ENCODE measurements at regions not wholly inside any gene's neighbourhood (a gene's known extent, or its start where the extent isn't known, plus 50 kb on each side); places are given as distances from the start of the nearest gene placed in this dataset.
"Not testable (repeated sequence)": the region's sequence is repeated elsewhere in the genome, so short reads cannot be mapped to it uniquely, and the experiment has no call there.

GRCh38 chr20:41716436-41716835 lies 98.3 kb upstream of the CHD6 start:
- no peak for DNase-seq

DNA sequence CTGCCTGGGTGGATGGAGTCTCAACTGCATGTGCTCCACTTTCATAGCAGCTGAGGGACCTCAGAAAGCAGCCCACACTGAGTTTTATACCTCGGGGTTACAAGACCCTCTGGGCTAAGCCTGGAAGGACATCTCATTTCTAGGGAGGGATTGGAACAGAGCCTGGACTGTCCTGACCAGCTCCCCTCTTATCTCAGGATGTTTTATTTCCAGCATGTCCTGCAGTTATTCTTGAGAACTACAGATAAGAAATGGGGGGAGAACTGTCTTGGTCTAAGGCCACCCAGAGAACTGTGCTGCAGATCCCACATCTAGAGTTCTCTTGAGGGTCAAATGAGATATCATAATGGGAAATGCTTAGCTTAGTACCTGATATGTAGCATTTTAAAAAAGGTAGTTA lies 97.3 kb upstream of the CHD6 start:
- no peak for DNase-seq

DNA sequence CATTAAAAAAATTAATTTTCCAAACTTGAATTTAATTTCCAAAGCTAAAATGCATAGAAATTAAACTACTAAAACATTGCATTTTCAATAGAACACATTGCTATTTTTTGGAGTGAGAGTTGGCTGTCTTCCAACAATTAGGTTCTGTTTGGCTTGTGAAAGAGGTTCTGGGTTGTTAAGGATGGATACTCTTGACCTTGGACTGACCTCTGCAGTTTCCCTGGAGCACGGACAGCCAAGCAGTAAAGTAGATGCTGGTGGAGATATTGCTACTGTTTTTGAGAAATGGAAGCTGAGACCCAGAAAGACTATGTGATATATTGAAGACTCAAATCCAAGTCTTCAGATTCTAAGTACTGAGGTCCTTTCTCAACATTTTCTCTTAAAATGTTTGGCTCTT lies 95.9 kb upstream of the CHD6 start:
- DNase-seq: no peak

DNA sequence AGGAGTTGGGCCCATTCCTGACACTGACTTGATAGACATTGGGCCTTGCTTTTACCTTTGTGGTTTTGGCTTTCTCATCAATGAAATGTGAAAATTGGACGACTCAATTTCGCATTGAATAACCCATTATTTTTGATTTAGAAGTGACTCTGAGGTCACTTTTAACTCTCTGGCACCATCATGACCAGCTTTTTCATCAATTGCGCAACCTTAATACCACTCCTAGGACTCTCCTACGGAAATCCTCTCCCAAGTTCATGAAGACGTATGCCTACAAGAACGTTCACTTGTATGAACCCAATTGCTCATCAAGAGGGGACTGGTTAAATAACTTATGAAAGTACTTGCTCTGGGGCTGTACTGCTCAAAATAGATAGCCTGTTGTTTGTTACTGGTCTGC lies 86.7 kb upstream of the CHD6 start:
- DNase-seq: no peak

- DNase-seq: no peak
Measured at GRCh38 chr20:41702647-41703046, 84.5 kb upstream of the CHD6 start.

- DNase-seq: no peak
Measured at GRCh38 chr20:41701588-41702348, 83.6 kb upstream of the CHD6 start.

DNA sequence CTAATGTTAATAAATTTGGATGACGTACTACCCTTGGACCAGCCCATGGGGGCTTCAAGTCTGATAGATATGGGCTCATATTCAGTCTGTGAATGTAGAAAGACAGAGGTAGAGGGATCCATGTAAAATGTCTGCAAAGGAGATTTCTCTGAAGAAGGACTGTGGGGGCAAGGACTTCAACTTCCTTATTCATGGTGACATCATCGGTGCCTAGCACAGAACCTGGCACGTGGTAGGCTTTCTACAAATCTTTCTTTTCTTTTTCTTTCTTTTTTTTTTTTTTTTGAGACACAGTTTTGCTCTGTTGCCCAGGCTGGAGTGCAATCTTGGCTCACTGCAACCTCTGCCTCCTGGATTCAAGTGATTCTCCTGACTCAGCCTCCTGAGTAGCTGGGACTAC lies 81.5 kb upstream of the CHD6 start:
- DNase-seq: not testable (repeated sequence)

- no peak for DNase-seq
Measured at GRCh38 chr20:41697861-41698559, 79.8 kb upstream of the CHD6 start.

- DNase-seq: no peak
Measured at GRCh38 chr20:41696428-41696827, 78.3 kb upstream of the CHD6 start.

- DNase-seq: no peak
Measured at GRCh38 chr20:41694796-41695195, 76.6 kb upstream of the CHD6 start.

DNA sequence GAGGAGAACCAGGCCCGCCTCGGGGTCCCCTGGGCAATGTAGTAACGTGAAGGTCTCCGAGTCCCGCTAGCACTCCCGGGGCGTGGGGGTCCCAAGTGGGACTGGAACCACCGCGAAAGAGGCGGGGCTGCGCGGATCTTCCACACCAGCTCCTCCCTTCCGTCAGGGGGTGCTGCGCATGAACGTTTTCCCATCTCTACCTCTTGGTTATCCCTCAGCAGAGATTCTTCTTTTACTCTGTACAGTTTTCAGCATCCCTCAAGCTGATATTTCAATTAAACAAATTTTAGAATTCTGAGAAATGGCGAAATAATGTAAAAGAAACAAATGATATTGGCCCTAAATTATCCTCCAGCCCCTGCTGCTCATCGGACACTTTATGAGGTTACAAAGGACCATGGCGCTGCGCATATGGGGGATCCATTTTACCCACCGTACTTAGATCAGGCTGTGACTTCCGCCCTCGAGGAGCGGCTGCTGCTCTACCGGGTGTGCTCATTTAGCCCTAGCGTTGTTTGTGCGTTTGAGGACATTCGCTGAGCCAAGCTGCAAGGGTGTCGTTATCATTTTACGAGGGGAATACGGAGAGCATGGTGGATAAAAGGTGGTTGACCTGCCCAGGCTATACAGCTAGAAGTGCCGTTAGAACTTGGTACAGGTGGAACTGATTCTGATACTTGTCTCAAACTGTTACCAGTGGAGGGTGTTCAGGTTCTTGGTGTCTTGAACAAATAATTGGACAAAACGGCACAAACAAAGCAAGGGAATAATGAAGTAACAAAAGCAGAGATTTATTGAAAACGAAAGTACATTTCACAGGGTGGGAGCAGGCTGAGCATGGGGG lies 75.2 kb upstream of the CHD6 start:
- DNase-seq: peak; percentile 65

- peak; percentile 65 for DNase-seq
Measured at GRCh38 chr20:41692479-41693135, 74.4 kb upstream of the CHD6 start.

DNA sequence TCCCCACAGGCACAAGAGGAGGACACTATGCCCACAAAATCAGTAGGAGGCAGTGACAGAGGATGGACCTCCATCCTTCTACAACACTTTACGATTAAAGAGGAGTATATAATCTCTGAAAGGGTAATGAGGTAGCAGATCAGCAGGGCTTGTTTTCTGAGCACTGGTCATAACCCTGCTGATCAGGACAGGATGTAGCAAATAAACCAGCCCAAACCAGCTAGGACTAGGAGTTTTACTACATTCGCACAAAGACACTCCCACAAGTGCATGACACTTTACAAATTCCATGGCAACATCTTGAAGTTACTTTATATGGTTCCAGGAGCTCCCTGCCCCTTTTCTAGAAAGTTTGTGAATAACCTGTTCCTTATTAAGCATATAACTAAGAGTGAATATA lies 73.3 kb upstream of the CHD6 start:
- no peak for DNase-seq

DNA sequence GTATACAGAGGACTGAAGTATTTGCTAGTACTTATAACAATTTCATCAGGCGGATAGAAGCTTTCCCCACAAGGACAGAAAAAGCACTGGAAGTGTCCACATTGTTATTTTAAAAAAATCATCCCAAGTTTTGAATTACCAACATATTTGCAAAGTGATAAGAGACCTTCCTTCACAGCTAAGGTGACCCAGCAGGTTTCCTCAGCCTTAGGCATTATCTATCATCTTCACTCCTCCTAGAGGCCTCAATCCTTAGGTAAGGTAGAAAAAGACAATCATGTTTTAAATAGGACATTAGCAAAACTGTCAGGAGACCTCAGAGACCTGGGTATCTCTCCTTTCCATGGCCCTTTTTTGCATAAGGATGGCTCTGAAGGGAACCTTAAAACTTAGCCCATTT lies 72.5 kb upstream of the CHD6 start:
- DNase-seq: no peak

DNA sequence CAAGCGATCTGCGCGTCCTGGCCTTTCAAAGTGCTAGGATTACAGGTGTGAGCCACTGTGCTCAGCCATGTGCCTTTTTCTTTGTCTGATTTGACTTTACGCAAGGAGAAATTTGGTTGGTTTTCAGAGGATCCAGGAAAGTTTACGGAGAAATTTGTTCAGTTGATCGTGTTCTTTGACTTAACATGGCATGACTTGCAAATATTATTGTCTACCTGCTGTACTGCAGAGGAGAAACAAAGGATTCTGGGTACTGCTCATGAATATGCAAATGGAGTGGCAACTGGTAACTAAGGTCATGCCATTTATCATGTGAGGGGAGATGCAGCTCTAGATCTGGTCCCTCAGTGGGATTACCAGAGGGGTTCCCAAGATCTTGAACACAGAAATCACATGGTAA lies 68.8 kb upstream of the CHD6 start:
- DNase-seq: no peak

GRCh38 chr20:41685145-41685544 lies 67.0 kb upstream of the CHD6 start:
- DNase-seq: not testable (repeated sequence)

- DNase-seq: no peak
Measured at GRCh38 chr20:41678799-41679198, 60.6 kb upstream of the CHD6 start.

- no peak for DNase-seq
Measured at GRCh38 chr20:41672282-41672681, 54.1 kb upstream of the CHD6 start.

DNA sequence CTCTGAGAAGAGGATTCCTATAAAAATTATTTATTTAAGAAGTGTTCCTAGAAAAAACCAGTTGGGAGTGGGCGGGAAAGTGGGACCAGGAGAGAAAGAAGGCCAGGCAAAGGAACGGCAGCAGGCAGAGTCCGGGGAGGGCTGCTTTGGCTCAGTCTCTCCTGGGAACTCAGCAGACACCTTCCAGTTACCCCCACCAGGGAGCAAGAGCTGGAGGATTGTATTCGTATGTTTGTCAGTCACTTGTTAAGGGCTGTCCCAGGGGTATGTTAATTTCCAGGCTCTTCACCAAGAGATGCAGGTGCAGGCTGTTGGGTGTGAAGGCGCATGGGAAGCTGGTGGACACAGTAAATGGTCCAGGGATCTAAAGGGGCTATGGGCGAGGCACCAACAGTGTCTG lies 53.0 kb upstream of the CHD6 start:
- DNase-seq: no peak

- no peak for DNase-seq
Measured at GRCh38 chr20:41670631-41671030, 52.5 kb upstream of the CHD6 start.

- no peak for DNase-seq
Measured at GRCh38 chr20:41669708-41670263, 51.6 kb upstream of the CHD6 start.

- no peak for DNase-seq
Measured at GRCh38 chr20:41668057-41668749, 50.0 kb upstream of the CHD6 start.

All from effector CD8-positive, alpha-beta T cell (primary cell).